ENCODE measurements at regions not wholly inside any gene's neighbourhood (a gene's known extent, or its start where the extent isn't known, plus 50 kb on each side); places are given as distances from the start of the nearest gene placed in this dataset.

- no peak for TF ChIP-seq CTCF (IDR thresholded peaks at IDR 0.05)
- no peaks in the 10 kb centered on the region for H3K36me3 ChIP-seq
- no peak overlapping the region for H3K27ac ChIP-seq
- H3K4me1 ChIP-seq (ENCODE audit: control insufficient read depth in 1 of 2, insufficient read depth in 1 of 2, low read depth in 1 of 2, low read length in 1 of 2), result no peaks in the 10 kb centered on the region
- no peak overlapping the region for H3K4me3 ChIP-seq (ENCODE audit: low read depth in 1 of 2, low read length in 1 of 2)
- no peaks in the 10 kb centered on the region for H3K9me3 ChIP-seq
- no peaks in the 10 kb centered on the region for H3K27me3 ChIP-seq
Measured at GRCh38 chr14:85273099-85273677, 256.8 kb upstream of the FLRT2 start.

- Histone ChIP-seq H3K4me3 (ENCODE audit: low read depth in 1 of 2, low read length in 1 of 2) (no peak overlapping the region), H3K27ac (no peak overlapping the region), H3K4me1 (ENCODE audit: control insufficient read depth in 1 of 2, insufficient read depth in 1 of 2, low read depth in 1 of 2, low read length in 1 of 2) (no peaks in the 10 kb centered on the region), H3K36me3 (no peaks in the 10 kb centered on the region), H3K9me3 (no peaks in the 10 kb centered on the region), H3K27me3 (no peaks in the 10 kb centered on the region)
- TF ChIP-seq CTCF (IDR thresholded peaks at IDR 0.05), result no peak
Measured at GRCh38 chr14:85273952-85274351, 256.0 kb upstream of the FLRT2 start.

GRCh38 chr14:85276161-85276978, 253.6 kb upstream of the FLRT2 start:
- H3K9me3 ChIP-seq, result no peaks in the 10 kb centered on the region
- H3K27me3 ChIP-seq, result no peaks in the 10 kb centered on the region
- TF ChIP-seq CTCF (IDR thresholded peaks at IDR 0.05), result no peak
- H3K36me3 ChIP-seq, result no peaks in the 10 kb centered on the region
- H3K27ac ChIP-seq, result no peak overlapping the region
- H3K4me1 ChIP-seq (ENCODE audit: control insufficient read depth in 1 of 2, insufficient read depth in 1 of 2, low read depth in 1 of 2, low read length in 1 of 2), result no peaks in the 10 kb centered on the region
- H3K4me3 ChIP-seq (ENCODE audit: low read depth in 1 of 2, low read length in 1 of 2), result no peak overlapping the region

- no peak for TF ChIP-seq CTCF (IDR thresholded peaks at IDR 0.05)
- H3K4me3 ChIP-seq (ENCODE audit: low read depth in 1 of 2, low read length in 1 of 2), result no peak overlapping the region
- H3K9me3 ChIP-seq, result no peaks in the 10 kb centered on the region
- no peaks in the 10 kb centered on the region for H3K36me3 ChIP-seq
- no peaks in the 10 kb centered on the region for H3K27me3 ChIP-seq
- H3K4me1 ChIP-seq (ENCODE audit: control insufficient read depth in 1 of 2, insufficient read depth in 1 of 2, low read depth in 1 of 2, low read length in 1 of 2), result no peaks in the 10 kb centered on the region
- no peak overlapping the region for H3K27ac ChIP-seq
Measured at GRCh38 chr14:85276979-85277228, 253.0 kb upstream of the FLRT2 start.

GRCh38 chr14:85279407-85279806, 250.5 kb upstream of the FLRT2 start:
- Histone ChIP-seq H3K36me3 (no peaks in the 10 kb centered on the region), H3K4me3 (ENCODE audit: low read depth in 1 of 2, low read length in 1 of 2) (no peak overlapping the region), H3K27me3 (no peaks in the 10 kb centered on the region), H3K9me3 (no peaks in the 10 kb centered on the region), H3K27ac (no peak overlapping the region), H3K4me1 (ENCODE audit: control insufficient read depth in 1 of 2, insufficient read depth in 1 of 2, low read depth in 1 of 2, low read length in 1 of 2) (no peaks in the 10 kb centered on the region)
- TF ChIP-seq CTCF (IDR thresholded peaks at IDR 0.05), result no peak
